GM20000 (cell line): ENCODE measurements at regions not wholly inside any gene's neighbourhood (a gene's known extent, or its start where the extent isn't known, plus 50 kb on each side); places are given as distances from the start of the nearest gene placed in this dataset.

Source experiments
- DNase-seq: peaks from one replicate; pipeline ENCODE4 v3.0.0; 2012; ENCODE audit warnings: low spot score
- CTCF ChIP-seq: IDR thresholded peaks from 2 replicates; pipeline ENCODE4 v1.5.1; 2012; ENCODE audit warnings: mild to moderate bottlenecking, control low read depth; ENCODE audit errors: extremely low read depth, missing control alignments

- no peak for TF ChIP-seq CTCF
Measured at GRCh38 chr5:110224050-110224449, 502.4 kb downstream of the TMEM232 start.

GRCh38 chr5:110225949-110226348 lies 500.5 kb downstream of the TMEM232 start:
- DNase-seq, result no peak

More at GRCh38 chr5:110224050-110224449, 502.4 kb downstream of the TMEM232 start:
- DNase-seq, result no peak

DNA sequence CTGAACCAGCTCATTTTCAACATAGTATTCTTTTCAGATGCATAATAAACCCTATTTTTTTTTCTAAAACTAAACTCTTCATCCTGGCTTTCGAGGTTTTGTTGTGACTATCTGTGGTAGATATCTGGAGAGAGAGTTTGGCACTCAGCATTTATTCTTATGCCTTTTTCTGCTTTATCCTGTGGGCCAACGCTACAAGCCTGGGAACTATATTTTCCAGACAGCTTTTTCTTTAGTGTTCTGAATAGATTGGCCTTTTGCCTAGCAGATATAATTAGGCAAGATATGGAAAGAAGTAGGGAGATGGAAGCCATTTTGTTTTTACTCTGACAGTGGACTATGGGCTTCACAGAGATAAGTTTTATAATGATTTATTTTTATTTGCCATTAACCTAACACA lies 486.7 kb downstream of the TMEM232 start:
- DNase-seq, result no peak
- no peak for TF ChIP-seq CTCF

More at GRCh38 chr5:110225949-110226348, 500.5 kb downstream of the TMEM232 start:
- no peak for TF ChIP-seq CTCF

DNA sequence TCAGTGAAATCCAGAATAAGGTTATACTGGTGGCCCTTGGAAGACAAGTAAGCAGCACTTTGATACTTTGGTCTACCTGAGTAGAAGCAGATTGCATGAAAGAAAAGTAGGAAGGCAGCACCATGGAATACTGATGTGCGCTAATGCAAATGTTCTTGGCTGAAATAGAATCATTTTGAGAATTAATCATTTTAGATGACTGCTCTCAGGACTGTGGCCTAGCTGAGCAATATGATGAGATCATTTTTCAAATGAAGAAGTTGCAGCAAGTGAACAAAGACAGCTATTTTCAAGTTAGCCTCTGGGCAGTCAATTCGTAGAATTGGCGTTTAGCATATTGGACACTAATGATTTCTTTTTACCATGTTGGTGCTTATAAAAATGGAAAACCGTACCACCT lies 483.5 kb downstream of the TMEM232 start:
- no peak for TF ChIP-seq CTCF
- DNase-seq, result no peak

GRCh38 chr5:110248921-110249320 lies 477.6 kb downstream of the TMEM232 start:
- no peak for TF ChIP-seq CTCF
- DNase-seq, result no peak

DNA sequence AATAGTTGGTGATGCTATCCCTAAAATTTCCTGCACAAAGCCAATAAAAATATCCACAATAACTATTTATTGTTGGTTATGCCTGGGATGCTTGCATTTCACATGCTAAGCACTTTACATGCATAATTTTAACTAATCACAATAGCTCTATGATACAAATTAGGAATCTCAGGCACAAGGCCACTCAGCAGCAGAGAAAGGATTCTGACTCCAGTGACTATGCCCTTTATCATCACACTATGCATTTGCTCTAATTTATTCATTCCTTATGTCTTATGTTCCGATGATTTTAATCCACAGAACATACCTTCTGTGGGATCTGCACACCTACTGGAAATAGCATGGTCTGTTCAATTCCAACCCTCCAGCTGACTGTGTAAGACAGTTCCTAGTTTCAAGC lies 476.1 kb downstream of the TMEM232 start:
- TF ChIP-seq CTCF, result no peak
- DNase-seq, result no peak

GRCh38 chr5:110250755-110251154 lies 475.7 kb downstream of the TMEM232 start:
- no peak for TF ChIP-seq CTCF

More at GRCh38 chr5:110250755-110251154, 475.7 kb downstream of the TMEM232 start:
- no peak for DNase-seq
